Gastroesophageal sphincter (tissue), 4 donors: ENCODE measurements at regions not wholly inside any gene's neighbourhood (a gene's known extent, or its start where the extent isn't known, plus 50 kb on each side); places are given as distances from the start of the nearest gene placed in this dataset.
"Not testable (repeated sequence)": the region's sequence is repeated elsewhere in the genome, so short reads cannot be mapped to it uniquely, and the experiment has no call there.

ENCODE experiments used
- ATAC-seq: fragments of 150-250 bp; one replicate; pipeline ENCODE4 v1.9.1; 2016; ENCODE audit warnings: mild to moderate bottlenecking, moderate library complexity
- H3K27ac ChIP-seq, 4 donors: fragments of 200-600 bp; sonication (generic) in 3 of 4; 1 replicate in 3 of 4; 2 replicates in 1 of 4; pipeline ENCODE4 v1.5.1; 2016 to 2019
- H3K27me3 ChIP-seq: fragments of 200-600 bp; sonication (generic); one replicate; pipeline ENCODE4 v1.5.1; 2019
- H3K36me3 ChIP-seq, 2 donors: fragments of 200-600 bp; sonication (generic); one replicate each; pipeline ENCODE4 v1.5.1; 2019; ENCODE audit warnings: control low read depth in 1 of 2
- H3K4me1 ChIP-seq, 3 donors: fragments of 200-600 bp; sonication (generic); 1 replicate in 2 of 3; 2 replicates in 1 of 3; pipeline ENCODE4 v1.5.1; 2016 to 2019; ENCODE audit warnings: control low read depth in 2 of 3
- H3K4me3 ChIP-seq, 2 donors: fragments of 200-600 bp; sonication (generic); one replicate each; pipeline ENCODE4 v1.5.1; 2019; ENCODE audit warnings: mild to moderate bottlenecking in 1 of 2, moderate library complexity in 1 of 2
- H3K9me3 ChIP-seq, 3 donors: fragments of 200-600 bp; sonication (generic); one replicate each; pipeline ENCODE4 v1.5.1; 2017 to 2019; ENCODE audit warnings: control low read depth in 2 of 3
- CTCF ChIP-seq, 4 experiments: fragments of 200-600 bp in 2 of 4; fragments of 450-650 bp in 2 of 4; sonication (generic) in 1 of 4; IDR thresholded peaks; one replicate each; pipeline ENCODE4 v1.5.1; 2017 to 2019; ENCODE audit warnings: antibody characterized with exemption in 4 of 4, mild to moderate bottlenecking in 2 of 4, moderate library complexity in 2 of 4
- EP300 ChIP-seq: sonication (generic); formaldehyde crosslinking; IDR thresholded peaks from one replicate; pipeline ENCODE4 v1.6.1; 2017; ENCODE audit warnings: antibody characterized with exemption, mild to moderate bottlenecking
- POLR2A ChIP-seq, 2 donors: fragments of 450-650 bp; IDR thresholded peaks; one replicate each; pipeline ENCODE4 v1.6.1; 2017; ENCODE audit warnings: antibody characterized with exemption in 2 of 2, mild to moderate bottlenecking in 2 of 2, moderate library complexity in 1 of 2
- POLR2AphosphoS5 ChIP-seq: sonication (generic); formaldehyde crosslinking; IDR thresholded peaks from one replicate; pipeline ENCODE4 v1.6.1; 2017; ENCODE audit warnings: antibody characterized with exemption
- WGBS, 2 donors: methylation state at CpG; one replicate each; pipeline ENCODE4 v1.1.5; 2018; ENCODE audit warnings: low coverage in 1 of 2; 5-methylcytosine and 5-hydroxymethylcytosine counted together

GRCh38 chr1:173388352-173388751 lies 88.8 kb upstream of the PRDX6 start:
- peaks cover 0 to 7% (median 0%) of the 10 kb centered on the region in 3 donors for H3K4me1 ChIP-seq
- no peak overlapping the region for H3K27ac ChIP-seq
- no peaks in the 10 kb centered on the region for H3K36me3 ChIP-seq
- H3K4me3 ChIP-seq = no peak overlapping the region
- no peaks in the 10 kb centered on the region for H3K9me3 ChIP-seq
- TF ChIP-seq EP300 (no peak), CTCF (IDR thresholded peaks at IDR 0.05) (no peak), POLR2A (IDR thresholded peaks at IDR 0.05) (no peak), POLR2AphosphoS5 (no peak)
- no peak for ATAC-seq
- 90 to 100% methylated on average over 1 of the region's 1 CpG for WGBS, 2 donors
- no peaks in the 10 kb centered on the region for H3K27me3 ChIP-seq

- Histone ChIP-seq H3K27me3 (no peaks in the 10 kb centered on the region), H3K4me1 (peaks cover 0 to 11% (median 0%) of the 10 kb centered on the region in 3 donors), H3K27ac (no peak overlapping the region), H3K4me3 (no peak overlapping the region), H3K9me3 (no peaks in the 10 kb centered on the region), H3K36me3 (no peaks in the 10 kb centered on the region)
- TF ChIP-seq POLR2AphosphoS5 = peak; percentile 55
- TF ChIP-seq CTCF (IDR thresholded peaks at IDR 0.05) = no peak
- peak; percentile 34 for ATAC-seq
- WGBS, 2 donors = 51 to 55% methylated on average over 7 to 8 of the region's 8 CpGs
Measured at GRCh38 chr1:173392895-173393658, 84.1 kb upstream of the PRDX6 start.

- Histone ChIP-seq H3K9me3 (no peaks in the 10 kb centered on the region), H3K4me3 (no peak overlapping the region), H3K4me1 (peaks cover 0 to 11% (median 0%) of the 10 kb centered on the region in 3 donors), H3K36me3 (no peaks in the 10 kb centered on the region), H3K27me3 (no peaks in the 10 kb centered on the region), H3K27ac (no peak overlapping the region)
- no peak for ATAC-seq
- no peak for TF ChIP-seq EP300
- no peak for TF ChIP-seq POLR2AphosphoS5
- TF ChIP-seq POLR2A (IDR thresholded peaks at IDR 0.05) = no peak
- no peak for TF ChIP-seq CTCF (IDR thresholded peaks at IDR 0.05)
- 38 to 54% methylated on average over 1 of the region's 1 CpG for WGBS, 2 donors
Measured at GRCh38 chr1:173393659-173394000, 83.5 kb upstream of the PRDX6 start.

GRCh38 chr1:173394813-173395212 lies 82.3 kb upstream of the PRDX6 start:
- not testable (repeated sequence) for H3K4me3 ChIP-seq, ATAC-seq, H3K36me3 ChIP-seq, H3K27me3 ChIP-seq, H3K27ac ChIP-seq, H3K9me3 ChIP-seq
- H3K4me1 ChIP-seq = peaks cover 0 to 11% (median 0%) of the 10 kb centered on the region in 3 donors

- Histone ChIP-seq H3K9me3 (no peaks in the 10 kb centered on the region), H3K4me3 (no peak overlapping the region), H3K27ac (no peak overlapping the region), H3K27me3 (no peaks in the 10 kb centered on the region), H3K36me3 (peaks cover 0 to 6% of the 10 kb centered on the region in 2 donors), H3K4me1 (peaks cover 0 to 11% (median 0%) of the 10 kb centered on the region in 3 donors)
- TF ChIP-seq POLR2A (IDR thresholded peaks at IDR 0.05) (no peak), POLR2AphosphoS5 (no peak), CTCF (IDR thresholded peaks at IDR 0.05) (no peak), EP300 (no peak)
- no peak for ATAC-seq
Measured at GRCh38 chr1:173395762-173396161, 81.4 kb upstream of the PRDX6 start.
